Caco-2 (cell line): ENCODE measurements at regions not wholly inside any gene's neighbourhood (a gene's known extent, or its start where the extent isn't known, plus 50 kb on each side); places are given as distances from the start of the nearest gene placed in this dataset.

Experiments used
- BruUV-seq: library from RNA; stranded (reverse); fragments of 400-500 nt; replicated peaks from 2 replicates; lab custom pipeline; 2021; lab: Mats Ljungman, UMichigan
- CTCF ChIA-PET: fragments of 300-600 bp; sonication (Branson Sonifier 250); formaldehyde crosslinking; loops from one replicate; lab custom pipeline; 2022; ENCODE audit warnings: antibody characterized with exemption; lab: Charles Lee
- POLR2A ChIA-PET: fragments of 300-600 bp; sonication (Branson Sonifier 250); formaldehyde crosslinking; loops from one replicate; lab custom pipeline; 2022; ENCODE audit warnings: antibody characterized with exemption; lab: Charles Lee
- DNase-seq, 2 experiments: peaks; one replicate each; pipeline versions ENCODE4 v3.0.0 to v3.0.0-alpha.2; 2020 to 2022
- H3K27me3 ChIP-seq: replicated peaks from 2 replicates; pipeline ENCODE4 v1.6.0; 2011; ENCODE audit warnings: low read length; ENCODE audit not compliant: control insufficient read depth, insufficient read depth
- H3K36me3 ChIP-seq: 2 replicates; pipeline ENCODE4 v1.5.1; 2011; ENCODE audit warnings: low read length; ENCODE audit not compliant: control insufficient read depth, insufficient read depth
- H3K4me1 ChIP-seq: fragments of 250-450 bp; sonication (Bioruptor Pico); 2 replicates; pipeline ENCODE4 v1.5.1; 2020; ENCODE audit warnings: mild to moderate bottlenecking
- H3K4me3 ChIP-seq: 2 replicates; pipeline ENCODE4 v1.5.1; 2011; ENCODE audit warnings: low read depth, mild to moderate bottlenecking, control low read depth, low read length
- H3K9me3 ChIP-seq: fragments of 250-450 bp; sonication (Bioruptor Pico); 2 replicates; pipeline ENCODE4 v1.5.1; 2020; ENCODE audit warnings: mild to moderate bottlenecking, moderate library complexity
- H3K27ac Mint-ChIP-seq: one replicate; pipeline ENCODE4 v1.8.0; 2022; ENCODE audit warnings: mixed read lengths; ENCODE audit not compliant: unreplicated experiment
- H3K27me3 Mint-ChIP-seq: one replicate; pipeline ENCODE4 v1.8.0; 2022; ENCODE audit warnings: mixed read lengths; ENCODE audit not compliant: insufficient read depth, unreplicated experiment
- H3K36me3 Mint-ChIP-seq: one replicate; pipeline ENCODE4 v1.8.0; 2022; ENCODE audit warnings: mild to moderate bottlenecking, mixed read lengths; ENCODE audit not compliant: insufficient read depth, unreplicated experiment
- H3K4me1 Mint-ChIP-seq: one replicate; pipeline ENCODE4 v1.8.0; 2022; ENCODE audit warnings: low read depth, mixed read lengths; ENCODE audit not compliant: unreplicated experiment
- H3K4me3 Mint-ChIP-seq: one replicate; pipeline ENCODE4 v1.8.0; 2022; ENCODE audit warnings: mild to moderate bottlenecking, moderate library complexity, mixed read lengths; ENCODE audit not compliant: unreplicated experiment
- H3K9me3 Mint-ChIP-seq: one replicate; pipeline ENCODE4 v1.8.0; 2022; ENCODE audit warnings: mixed read lengths; ENCODE audit not compliant: unreplicated experiment
- intact Hi-C: fragments of 100-400 bp; cut with micrococcal nuclease; formaldehyde crosslinking; loops from one replicate; pipeline ENCODE4 v1.10.0; 2022; ENCODE audit not compliant: unreplicated experiment
- TF ChIP-seq, protein P1 (sequence below), 2 experiments: fragments of 200-600 bp in 1 of 2; IDR thresholded peaks; 1 replicate in 1 of 2; 2 replicates in 1 of 2; pipeline versions ENCODE4 v1.5.1 to v1.8.0; 2011 to 2022; ENCODE audit warnings: antibody characterized with exemption in 1 of 2, control low read depth in 1 of 2, inconsistent platforms in 1 of 2, low read depth in 1 of 2, low read length in 1 of 2, mild to moderate bottlenecking in 1 of 2, moderate library complexity in 1 of 2; ENCODE audit not compliant: insufficient read depth in 1 of 2, severe bottlenecking in 1 of 2, unreplicated experiment in 1 of 2

GRCh38 chr22:49676230-49676629 is 151.4 kb downstream of the BRD1 start:
- Mint-ChIP-seq H3K36me3 (no peaks in the 10 kb centered on the region), H3K4me3 (no peak overlapping the region), H3K4me1 (no peaks in the 10 kb centered on the region), H3K9me3 (no peaks in the 10 kb centered on the region), H3K27ac (no peak overlapping the region), H3K27me3 (peaks cover 26% of the 10 kb centered on the region)
- intact Hi-C loops: no loop called here
- Histone ChIP-seq H3K9me3 (no peaks in the 10 kb centered on the region), H3K36me3 (no peaks in the 10 kb centered on the region), H3K4me3 (no peak overlapping the region), H3K27me3 (no peaks in the 10 kb centered on the region), H3K4me1 (no peaks in the 10 kb centered on the region)
- ChIA-PET CTCF (no interaction called here), POLR2A (no interaction called here)
- no TSS peak for BruUV-seq
- no peak for DNase-seq
- TF ChIP-seq, protein P1, sequence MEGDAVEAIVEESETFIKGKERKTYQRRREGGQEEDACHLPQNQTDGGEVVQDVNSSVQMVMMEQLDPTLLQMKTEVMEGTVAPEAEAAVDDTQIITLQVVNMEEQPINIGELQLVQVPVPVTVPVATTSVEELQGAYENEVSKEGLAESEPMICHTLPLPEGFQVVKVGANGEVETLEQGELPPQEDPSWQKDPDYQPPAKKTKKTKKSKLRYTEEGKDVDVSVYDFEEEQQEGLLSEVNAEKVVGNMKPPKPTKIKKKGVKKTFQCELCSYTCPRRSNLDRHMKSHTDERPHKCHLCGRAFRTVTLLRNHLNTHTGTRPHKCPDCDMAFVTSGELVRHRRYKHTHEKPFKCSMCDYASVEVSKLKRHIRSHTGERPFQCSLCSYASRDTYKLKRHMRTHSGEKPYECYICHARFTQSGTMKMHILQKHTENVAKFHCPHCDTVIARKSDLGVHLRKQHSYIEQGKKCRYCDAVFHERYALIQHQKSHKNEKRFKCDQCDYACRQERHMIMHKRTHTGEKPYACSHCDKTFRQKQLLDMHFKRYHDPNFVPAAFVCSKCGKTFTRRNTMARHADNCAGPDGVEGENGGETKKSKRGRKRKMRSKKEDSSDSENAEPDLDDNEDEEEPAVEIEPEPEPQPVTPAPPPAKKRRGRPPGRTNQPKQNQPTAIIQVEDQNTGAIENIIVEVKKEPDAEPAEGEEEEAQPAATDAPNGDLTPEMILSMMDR (IDR thresholded peaks at IDR 0.05; ENCODE audit: insufficient read depth in 1 of 2, low read depth in 1 of 2, low read length in 1 of 2, severe bottlenecking in 1 of 2, unreplicated experiment in 1 of 2): no peak

- no peak for DNase-seq
Measured at GRCh38 chr22:49674479-49675050, 153.1 kb downstream of the BRD1 start.

DNA sequence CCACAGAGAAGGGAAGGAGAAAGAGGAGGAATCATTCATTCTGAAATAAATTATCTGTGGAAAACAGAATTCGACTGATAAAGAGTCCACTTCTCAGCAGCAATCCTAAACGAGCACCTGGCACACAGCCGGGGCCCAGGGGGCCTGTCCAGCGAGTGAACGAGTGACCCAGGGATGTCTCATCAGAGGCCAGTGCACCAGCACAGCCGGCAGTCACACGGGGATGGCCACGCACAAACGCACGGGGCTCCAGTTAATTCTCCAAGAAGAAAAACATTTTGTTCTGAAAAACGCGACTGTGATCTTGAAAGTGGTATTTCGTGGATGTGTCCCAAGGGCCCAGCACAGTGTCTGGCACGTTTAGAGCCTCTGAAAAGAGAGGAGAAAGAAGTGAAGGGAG is 154.6 kb downstream of the BRD1 start:
- Mint-ChIP-seq H3K4me3 (no peak overlapping the region), H3K27me3 (peaks cover 22% of the 10 kb centered on the region), H3K9me3 (no peaks in the 10 kb centered on the region), H3K4me1 (no peaks in the 10 kb centered on the region), H3K27ac (no peak overlapping the region), H3K36me3 (no peaks in the 10 kb centered on the region)
- TF ChIP-seq, protein P1 (IDR thresholded peaks at IDR 0.05; ENCODE audit: insufficient read depth in 1 of 2, low read depth in 1 of 2, low read length in 1 of 2, severe bottlenecking in 1 of 2, unreplicated experiment in 1 of 2): no peak
- H3K4me1 ChIP-seq: no peaks in the 10 kb centered on the region
- intact Hi-C loops: no loop called here
- CTCF ChIA-PET: no interaction called here
- BruUV-seq: no TSS peak
- no peak for DNase-seq
- no peak overlapping the region for H3K4me3 ChIP-seq
- POLR2A ChIA-PET: no interaction called here
- no peaks in the 10 kb centered on the region for H3K36me3 ChIP-seq
- no peaks in the 10 kb centered on the region for H3K27me3 ChIP-seq
- H3K9me3 ChIP-seq: no peaks in the 10 kb centered on the region

More at GRCh38 chr22:49674479-49675050, 153.1 kb downstream of the BRD1 start:
- no peaks in the 10 kb centered on the region for H3K36me3 ChIP-seq
- ChIA-PET CTCF (no interaction called here), POLR2A (no interaction called here)
- TF ChIP-seq, protein P1 (IDR thresholded peaks at IDR 0.05; ENCODE audit: insufficient read depth in 1 of 2, low read depth in 1 of 2, low read length in 1 of 2, severe bottlenecking in 1 of 2, unreplicated experiment in 1 of 2): no peak
- Mint-ChIP-seq H3K27ac (no peak overlapping the region), H3K4me3 (no peak overlapping the region), H3K9me3 (no peaks in the 10 kb centered on the region), H3K27me3 (peaks cover 27% of the 10 kb centered on the region), H3K4me1 (no peaks in the 10 kb centered on the region), H3K36me3 (no peaks in the 10 kb centered on the region)
- no peak overlapping the region for H3K4me3 ChIP-seq
- intact Hi-C loops: no loop called here
- no peaks in the 10 kb centered on the region for H3K27me3 ChIP-seq
- no peaks in the 10 kb centered on the region for H3K4me1 ChIP-seq
- no peaks in the 10 kb centered on the region for H3K9me3 ChIP-seq
- BruUV-seq: no TSS peak
